Lower lobe of right lung (tissue), 2 donors: ENCODE measurements at regions not wholly inside any gene's neighbourhood (a gene's known extent, or its start where the extent isn't known, plus 50 kb on each side); places are given as distances from the start of the nearest gene placed in this dataset.

ENCODE experiments used
- ATAC-seq, 2 donors: fragments of 200-7000 bp; cut with Tn5 transposase; one replicate each; pipeline ENCODE4 v1.9.1; 2020 to 2022; ENCODE audit warnings: mild to moderate bottlenecking in 2 of 2, moderate library complexity in 2 of 2
- DNase-seq: peaks from one replicate; pipeline ENCODE4 v3.0.0-alpha.2; 2020
- H3K27ac ChIP-seq: fragments of 200-600 bp; one replicate; pipeline ENCODE4 v1.8.0; 2022
- H3K27me3 ChIP-seq: fragments of 200-600 bp; one replicate; pipeline ENCODE4 v1.8.0; 2022; ENCODE audit warnings: low read depth
- H3K36me3 ChIP-seq: fragments of 200-600 bp; one replicate; pipeline ENCODE4 v1.8.0; 2022; ENCODE audit warnings: mild to moderate bottlenecking
- H3K4me1 ChIP-seq: fragments of 200-600 bp; one replicate; pipeline ENCODE4 v1.8.0; 2022
- H3K4me3 ChIP-seq: fragments of 200-600 bp; one replicate; pipeline ENCODE4 v1.8.0; 2022; ENCODE audit warnings: mild to moderate bottlenecking
- H3K9me3 ChIP-seq: fragments of 200-600 bp; one replicate; pipeline ENCODE4 v1.8.0; 2022
- CTCF ChIP-seq: fragments of 200-600 bp; IDR thresholded peaks from one replicate; pipeline ENCODE4 v1.8.0; 2022; ENCODE audit warnings: antibody characterized with exemption, mild to moderate bottlenecking
- intact Hi-C: fragments of 100-400 bp; cut with DNase I; formaldehyde crosslinking; loops from one replicate; pipeline ENCODE4 v1.11.0; 2022
- donor health status: DM: no; HTN: yes; CAD: no; lungs with severe emphysema.

- intact Hi-C loops = no loop called here
- H3K36me3 ChIP-seq = no peaks in the 10 kb centered on the region
- no peaks in the 10 kb centered on the region for H3K9me3 ChIP-seq
- no peak for ATAC-seq
- H3K27me3 ChIP-seq = no peaks in the 10 kb centered on the region
- H3K4me3 ChIP-seq = no peak overlapping the region
- DNase-seq = no peak
- TF ChIP-seq CTCF = no peak
- H3K4me1 ChIP-seq = no peaks in the 10 kb centered on the region
- no peak overlapping the region for H3K27ac ChIP-seq
These were observed 872.7 kb downstream of the SLC16A7 start for GRCh38 chr12:60468546-60468945.

- no peak overlapping the region for H3K4me3 ChIP-seq
- intact Hi-C loops = no loop called here
- H3K4me1 ChIP-seq = no peaks in the 10 kb centered on the region
- H3K27me3 ChIP-seq = no peaks in the 10 kb centered on the region
- no peaks in the 10 kb centered on the region for H3K9me3 ChIP-seq
- DNase-seq (no peak), ATAC-seq (no peak)
- H3K36me3 ChIP-seq = no peaks in the 10 kb centered on the region
- no peak overlapping the region for H3K27ac ChIP-seq
- TF ChIP-seq CTCF = no peak
These were observed 880.0 kb downstream of the SLC16A7 start for GRCh38 chr12:60475825-60476224.

GRCh38 chr12:60487284-60487683 is 891.5 kb downstream of the SLC16A7 start:
- intact Hi-C loops = no loop called here
- no peak overlapping the region for H3K4me3 ChIP-seq
- H3K27me3 ChIP-seq = no peaks in the 10 kb centered on the region
- H3K27ac ChIP-seq = no peak overlapping the region
- no peaks in the 10 kb centered on the region for H3K9me3 ChIP-seq
- no peak for DNase-seq
- no peaks in the 10 kb centered on the region for H3K4me1 ChIP-seq
- TF ChIP-seq CTCF = no peak
- ATAC-seq = no peak
- H3K36me3 ChIP-seq = no peaks in the 10 kb centered on the region

GRCh38 chr12:60489071-60489470 is 893.2 kb downstream of the SLC16A7 start:
- intact Hi-C loops = no loop called here
- Histone ChIP-seq H3K4me3 (no peak overlapping the region), H3K27ac (no peak overlapping the region), H3K27me3 (no peaks in the 10 kb centered on the region), H3K4me1 (no peaks in the 10 kb centered on the region), H3K36me3 (no peaks in the 10 kb centered on the region), H3K9me3 (no peaks in the 10 kb centered on the region)
- DNase-seq (no peak), ATAC-seq (no peak)
- TF ChIP-seq CTCF = no peak

GRCh38 chr12:60494244-60494643 is 898.4 kb downstream of the SLC16A7 start:
- H3K4me1 ChIP-seq = no peaks in the 10 kb centered on the region
- intact Hi-C loops = no loop called here
- H3K36me3 ChIP-seq = no peaks in the 10 kb centered on the region
- TF ChIP-seq CTCF = peak; percentile 44
- ATAC-seq = no peak
- DNase-seq = no peak
- H3K27ac ChIP-seq = no peak overlapping the region
- no peaks in the 10 kb centered on the region for H3K27me3 ChIP-seq
- H3K4me3 ChIP-seq = no peak overlapping the region
- no peaks in the 10 kb centered on the region for H3K9me3 ChIP-seq

- Histone ChIP-seq H3K4me1 (no peaks in the 10 kb centered on the region), H3K27me3 (no peaks in the 10 kb centered on the region), H3K9me3 (no peaks in the 10 kb centered on the region), H3K36me3 (no peaks in the 10 kb centered on the region), H3K27ac (no peak overlapping the region), H3K4me3 (no peak overlapping the region)
- intact Hi-C loops = no loop called here
- DNase-seq (no peak), ATAC-seq (no peak)
- TF ChIP-seq CTCF = no peak
These were observed 902.8 kb downstream of the SLC16A7 start for GRCh38 chr12:60498656-60499055.
